ENCODE measurements at regions not wholly inside any gene's neighbourhood (a gene's known extent, or its start where the extent isn't known, plus 50 kb on each side); places are given as distances from the start of the nearest gene placed in this dataset.

GRCh38 chr11:110022548-110022947 lies 70.6 kb upstream of the ZC3H12C start:
- TF ChIP-seq CTCF (IDR thresholded peaks at IDR 0.05; ENCODE audit: insufficient read depth, low read depth, low read length) (no peak), EZH2 (IDR thresholded peaks at IDR 0.05; ENCODE audit: insufficient read depth, low read length) (no peak)
